ENCODE measurements at regions not wholly inside any gene's neighbourhood (a gene's known extent, or its start where the extent isn't known, plus 50 kb on each side); places are given as distances from the start of the nearest gene placed in this dataset.

DNA sequence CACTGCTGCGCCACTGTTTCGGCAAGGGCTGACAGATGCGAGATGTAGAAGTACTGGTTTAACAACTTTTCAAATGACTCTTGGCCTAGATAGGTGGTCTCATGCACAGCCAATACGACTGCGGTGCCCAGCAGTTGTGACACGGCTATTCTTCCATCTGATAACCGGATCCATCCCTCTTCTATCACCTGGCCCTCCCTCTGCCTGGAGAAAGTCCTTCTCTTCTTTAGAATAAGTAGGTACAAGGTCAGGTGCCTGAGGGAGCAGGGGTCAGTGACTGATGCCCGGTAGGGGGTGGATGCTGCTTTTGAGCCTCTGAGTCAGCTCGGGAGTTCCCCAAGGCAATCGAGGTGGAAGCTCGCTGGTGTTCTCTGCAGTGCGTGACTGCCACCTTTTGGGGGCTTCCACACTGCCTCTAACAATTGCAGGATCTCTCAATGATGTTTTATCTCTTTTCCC lies 166.8 kb upstream of the GRIK2 start:
- no peak for DNase-seq

DNA sequence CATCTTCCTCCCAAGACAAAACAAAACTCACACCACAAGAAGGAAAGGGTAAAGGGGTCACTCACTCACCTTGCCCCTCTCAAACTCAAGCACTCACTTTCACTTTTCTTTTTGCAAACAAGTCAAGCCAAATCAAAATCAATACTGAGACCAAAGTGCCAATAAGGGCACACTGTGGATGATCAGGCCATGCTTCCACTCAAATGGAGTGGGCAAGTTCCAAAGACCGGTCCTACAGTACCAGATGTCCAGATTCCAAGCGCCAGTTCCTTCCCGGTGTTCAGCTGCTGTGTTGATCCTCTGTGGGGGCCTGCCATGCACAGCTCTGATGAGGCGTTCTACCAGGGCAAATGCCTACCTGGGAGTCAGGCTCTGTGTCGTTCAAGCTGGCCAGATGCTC lies 162.6 kb upstream of the GRIK2 start:
- no peak for DNase-seq

DNA sequence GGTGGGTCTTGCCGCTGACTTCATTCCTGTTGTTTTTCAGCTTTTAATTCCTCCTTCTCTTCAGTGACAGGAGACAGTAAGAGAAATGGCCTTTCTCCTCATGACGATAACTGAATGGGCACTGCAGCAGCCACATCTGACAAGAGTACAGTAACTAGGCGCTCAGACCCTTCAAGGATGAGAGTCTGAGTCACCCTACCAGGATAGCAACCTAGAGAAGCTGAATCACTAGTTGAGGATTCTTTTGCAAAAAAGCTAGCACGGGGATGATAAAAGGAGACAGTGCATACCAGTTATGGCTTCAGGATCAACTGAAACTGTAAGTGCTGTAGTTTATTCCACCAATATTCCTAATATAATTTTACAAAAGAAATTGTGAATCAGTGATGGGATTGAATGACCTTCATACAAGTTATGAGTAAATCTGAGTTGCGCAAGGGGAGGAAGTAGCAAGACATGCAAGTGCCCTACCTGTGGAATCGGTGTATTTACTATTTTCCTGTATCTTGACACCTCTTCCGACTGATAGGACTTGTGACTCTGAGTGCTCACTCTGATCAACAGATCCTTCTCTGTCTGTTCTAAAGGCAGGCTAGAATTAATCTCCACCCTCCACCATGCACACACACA lies 161.8 kb upstream of the GRIK2 start:
- no peak for DNase-seq

DNA sequence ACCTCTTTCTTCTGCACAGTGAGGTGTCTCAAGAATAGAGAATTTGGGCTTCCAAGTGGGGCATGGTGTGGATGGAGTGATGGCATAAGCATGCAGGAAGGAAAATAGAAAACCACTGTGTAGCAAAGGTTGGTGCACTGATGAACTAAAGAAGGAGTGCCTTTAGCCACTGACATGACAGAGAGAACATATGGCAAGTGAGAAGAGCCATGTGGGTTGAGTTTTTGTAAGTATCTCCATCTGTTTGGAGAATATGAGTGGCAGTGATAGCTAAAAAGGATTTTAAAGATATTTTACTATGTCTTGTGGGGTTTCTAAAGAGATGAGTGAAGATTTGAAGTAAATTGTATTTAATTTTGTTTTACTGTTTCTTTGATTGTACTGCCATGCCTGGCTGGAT lies 160.5 kb upstream of the GRIK2 start:
- DNase-seq = no peak

DNA sequence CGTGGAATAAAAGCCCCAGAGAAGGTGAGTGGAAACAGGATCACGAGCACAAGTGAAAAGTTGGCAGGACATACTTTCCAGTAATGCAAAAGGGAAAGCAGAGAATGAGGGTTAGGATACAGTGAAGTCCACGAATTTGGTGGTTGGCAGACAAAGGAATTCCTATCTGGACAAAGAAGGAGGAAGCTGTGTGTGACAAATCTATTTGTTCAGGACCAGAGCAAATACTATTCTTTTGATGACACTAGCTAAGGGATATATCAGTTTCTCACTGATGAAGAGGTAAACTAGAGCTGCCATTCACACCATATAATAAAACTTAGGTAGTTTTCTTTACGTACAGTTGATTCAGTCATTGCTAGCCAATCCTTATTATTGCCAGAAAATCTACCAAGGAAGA lies 156.8 kb upstream of the GRIK2 start:
- no peak for DNase-seq

DNA sequence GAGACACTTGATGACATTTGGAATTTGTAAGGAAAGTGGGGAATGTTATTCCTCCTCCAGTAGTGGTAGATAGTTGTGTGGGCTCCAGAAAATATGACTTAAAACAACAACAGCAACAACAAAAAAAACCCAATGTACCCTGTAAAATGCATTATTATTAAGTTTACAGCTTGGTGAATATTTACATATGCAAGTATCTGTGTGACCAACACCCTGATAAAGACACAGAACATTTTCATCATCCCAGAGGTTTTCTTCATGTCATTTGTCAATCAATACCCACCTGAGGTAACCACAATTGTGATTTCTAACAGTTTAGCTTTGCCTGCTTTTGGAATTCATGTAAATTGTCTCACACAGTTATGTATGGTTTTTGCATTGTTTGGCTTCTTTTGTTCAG lies 152.1 kb upstream of the GRIK2 start:
- DNase-seq = no peak

DNA sequence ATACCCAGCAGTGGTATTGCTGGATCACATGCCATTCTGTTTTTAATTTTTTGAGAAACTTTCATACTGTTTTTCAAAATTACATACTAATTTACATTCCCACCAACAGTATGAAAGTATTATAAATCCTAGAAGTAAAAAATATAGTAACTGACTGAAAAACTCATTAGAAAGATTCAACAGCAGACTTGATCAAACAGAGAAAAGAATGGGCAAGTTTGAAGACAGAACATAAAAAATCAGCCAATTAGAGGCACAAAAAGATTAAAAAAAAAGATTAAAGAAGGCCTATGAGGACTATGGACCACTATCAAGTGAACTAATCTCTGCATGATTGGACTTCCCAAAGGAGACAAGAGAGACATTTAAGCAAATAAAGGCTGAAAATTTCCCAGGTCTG lies 144.0 kb upstream of the GRIK2 start:
- no peak for DNase-seq

DNA sequence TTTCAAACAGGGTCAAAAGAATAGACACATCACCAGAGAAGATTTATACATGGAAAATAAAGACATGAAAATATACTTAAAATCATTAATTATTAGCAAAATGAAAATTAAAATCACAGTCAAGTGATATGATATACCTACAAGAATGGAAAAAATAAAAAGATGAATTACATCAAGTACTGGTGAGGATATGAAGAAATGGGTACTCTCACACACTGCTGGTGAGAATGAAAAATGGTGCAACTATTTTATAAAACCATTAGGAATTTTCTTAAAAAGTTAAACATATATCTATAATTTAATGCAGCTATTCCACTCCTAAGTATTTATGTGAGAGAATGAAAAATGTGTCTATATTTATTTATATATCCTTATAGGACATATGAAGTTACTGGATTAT lies 136.3 kb upstream of the GRIK2 start:
- DNase-seq = no peak

DNA sequence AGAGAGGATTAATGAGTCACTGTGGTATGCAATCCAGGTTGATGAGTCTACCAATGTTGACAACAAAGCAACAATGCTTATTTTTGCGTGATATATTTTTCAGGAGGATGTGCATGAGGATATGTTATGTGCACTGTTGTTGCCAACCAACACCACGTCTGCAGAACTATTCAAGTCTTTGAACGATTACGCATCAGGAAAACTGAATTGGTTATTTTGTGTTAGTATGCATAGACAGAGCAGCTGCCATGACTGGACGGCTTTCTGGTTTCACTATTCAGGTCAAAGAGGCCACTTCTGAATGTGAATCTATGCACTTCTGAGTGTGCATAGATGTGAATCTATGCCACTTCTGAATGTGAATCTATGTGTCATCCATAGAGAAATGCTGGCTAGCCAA lies 134.0 kb upstream of the GRIK2 start:
- no peak for DNase-seq

DNA sequence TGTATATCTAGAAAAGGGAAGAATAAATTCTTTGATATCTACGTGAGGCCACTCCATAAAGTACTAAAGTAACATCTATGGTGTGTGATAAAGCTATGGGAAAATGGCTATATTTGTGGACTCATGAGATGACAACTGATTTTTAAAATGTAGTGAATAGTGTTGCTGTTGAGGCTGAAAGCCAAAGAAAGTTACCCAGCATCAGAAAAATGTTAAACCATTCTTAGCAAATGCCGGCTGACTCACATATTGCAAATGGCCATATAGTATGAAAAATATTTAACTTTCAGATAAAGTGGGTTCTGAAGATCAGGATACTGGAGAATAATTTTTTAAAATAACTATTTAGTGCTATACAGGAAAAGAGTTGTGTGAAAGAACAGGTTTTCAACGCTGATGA lies 129.9 kb upstream of the GRIK2 start:
- no peak for DNase-seq

DNA sequence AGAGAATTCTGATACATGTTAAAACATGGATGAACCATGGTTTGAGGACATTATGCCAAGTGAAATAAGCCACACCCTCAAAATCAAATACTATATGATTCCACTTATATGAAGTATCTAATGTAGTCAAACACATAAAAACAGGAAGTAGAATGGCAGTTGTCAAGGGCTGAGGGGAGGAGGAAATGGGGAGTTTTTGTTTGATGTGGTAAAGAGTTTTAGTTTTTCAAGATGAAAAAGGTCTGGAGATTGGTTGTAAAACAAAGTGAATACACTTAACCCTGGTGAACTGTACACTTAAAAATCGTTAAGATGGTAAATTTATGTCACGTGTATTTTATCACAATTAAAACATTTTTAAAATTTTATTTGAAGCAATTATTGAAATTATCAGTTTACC lies 127.4 kb upstream of the GRIK2 start:
- DNase-seq = peak in 1 of 2 donors; percentile 8

DNA sequence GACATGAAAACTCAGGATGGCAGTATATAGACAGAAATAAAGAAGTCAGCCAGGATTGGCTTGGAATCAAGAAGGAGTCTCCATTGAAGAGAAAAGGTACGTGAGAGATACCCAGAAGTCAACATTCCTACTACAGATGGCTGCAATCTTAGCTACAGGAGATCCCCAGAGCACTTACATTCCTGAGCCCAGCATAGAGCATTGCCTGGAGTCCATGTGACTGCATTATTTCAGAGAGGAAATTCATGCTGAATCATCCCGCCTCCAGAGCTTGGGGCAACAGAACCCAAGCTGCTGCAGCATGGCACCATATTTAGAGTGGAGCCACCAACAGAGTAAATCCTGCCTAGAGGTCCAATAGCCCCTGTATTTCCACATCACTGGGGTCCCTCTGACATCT lies 125.0 kb upstream of the GRIK2 start:
- no peak for DNase-seq

DNA sequence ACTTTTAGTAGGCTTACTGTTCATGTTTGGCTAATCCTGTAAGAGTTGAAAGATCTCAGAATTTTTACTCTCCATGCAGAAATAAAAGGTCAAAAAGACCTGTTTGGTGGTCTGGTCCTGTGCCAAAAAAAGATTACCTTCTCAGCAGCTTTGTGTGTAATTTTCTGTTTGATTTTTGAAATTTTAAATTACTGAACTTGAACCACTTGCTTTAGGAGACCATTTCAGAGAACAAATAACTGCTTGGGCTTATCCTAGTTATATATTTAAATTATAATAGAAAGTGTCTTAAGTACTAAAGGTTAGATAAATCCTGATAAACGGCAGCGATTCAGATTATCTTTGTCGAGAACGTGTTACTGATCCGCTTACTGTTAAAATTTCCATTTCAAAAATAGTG lies 118.3 kb upstream of the GRIK2 start:
- DNase-seq = no peak

DNA sequence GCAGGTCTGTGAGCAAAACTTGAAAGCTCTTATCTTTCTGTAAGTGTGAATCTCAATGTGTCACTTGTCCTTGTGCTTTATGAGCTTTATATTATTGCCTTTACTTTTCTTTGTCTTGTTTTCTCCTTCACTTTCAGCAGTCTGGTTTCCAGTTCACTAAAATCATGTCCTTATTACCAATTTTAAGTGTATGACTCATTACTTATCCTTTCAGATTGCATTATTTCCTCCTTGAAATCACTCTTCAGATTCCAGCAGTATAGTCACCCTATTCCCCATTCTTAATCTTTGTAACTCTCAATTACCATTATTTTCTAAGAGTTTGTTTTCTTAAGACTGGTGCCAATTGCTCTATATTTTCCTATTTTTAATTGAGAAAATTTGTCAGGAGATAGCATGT lies 117.4 kb upstream of the GRIK2 start:
- no peak for DNase-seq

DNA sequence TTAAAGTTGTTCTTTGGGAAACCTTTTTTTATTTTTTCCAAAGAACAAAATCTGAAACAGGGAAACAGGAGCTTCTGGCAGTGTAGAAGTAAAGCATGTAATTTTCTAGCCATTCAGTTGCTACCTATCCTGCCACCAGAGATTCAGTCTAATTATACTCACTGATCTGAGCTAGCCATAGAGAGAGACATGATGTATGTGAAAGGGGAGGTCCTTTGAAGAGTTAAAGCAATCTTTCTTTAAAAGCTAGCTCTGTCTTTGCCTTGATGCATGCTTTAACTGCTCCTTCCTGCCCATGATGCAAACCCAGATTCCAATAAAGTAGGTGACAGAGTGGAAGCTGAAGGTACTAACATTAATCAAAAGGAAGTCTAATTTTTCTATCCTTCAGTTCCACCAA lies 114.1 kb upstream of the GRIK2 start:
- no peak for DNase-seq

DNA sequence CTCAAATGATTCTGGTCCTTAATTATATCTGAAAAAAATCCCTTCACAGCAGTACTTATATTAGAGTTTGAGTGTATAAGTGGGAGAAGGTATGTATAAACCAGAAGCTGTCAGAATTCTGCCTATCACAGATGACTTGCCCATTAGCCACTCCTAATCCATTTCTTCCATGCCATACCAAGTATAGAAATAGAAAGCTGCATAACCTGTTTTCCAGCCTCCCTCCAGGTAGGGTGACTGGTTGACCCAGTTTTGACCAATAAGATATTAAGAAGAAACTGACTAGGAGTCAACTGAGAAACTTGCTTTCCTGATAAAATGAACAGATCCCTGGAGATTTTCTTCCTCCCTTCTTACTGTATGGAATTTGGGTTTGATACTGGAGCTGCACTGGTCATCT lies 112.2 kb upstream of the GRIK2 start:
- DNase-seq = no peak

DNA sequence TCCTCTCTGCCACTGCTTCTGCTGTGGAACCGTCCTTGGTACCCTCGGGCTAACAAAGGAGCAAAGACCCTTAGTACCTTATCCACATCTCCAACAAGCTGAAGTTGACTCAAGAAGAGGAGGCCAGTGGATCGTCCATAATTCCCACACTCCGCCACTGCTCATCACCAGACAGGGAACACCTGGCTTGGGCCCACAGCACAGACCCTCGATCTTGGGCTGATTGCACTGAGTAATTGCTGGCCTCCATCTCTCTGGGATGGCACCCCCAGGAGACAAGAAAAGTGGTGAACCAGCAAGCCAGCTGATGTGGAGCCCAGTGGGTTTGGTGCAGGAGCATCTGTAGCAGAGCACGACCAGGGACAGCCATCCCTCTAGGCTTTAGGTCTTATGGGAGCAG lies 109.4 kb upstream of the GRIK2 start:
- DNase-seq = no peak

DNA sequence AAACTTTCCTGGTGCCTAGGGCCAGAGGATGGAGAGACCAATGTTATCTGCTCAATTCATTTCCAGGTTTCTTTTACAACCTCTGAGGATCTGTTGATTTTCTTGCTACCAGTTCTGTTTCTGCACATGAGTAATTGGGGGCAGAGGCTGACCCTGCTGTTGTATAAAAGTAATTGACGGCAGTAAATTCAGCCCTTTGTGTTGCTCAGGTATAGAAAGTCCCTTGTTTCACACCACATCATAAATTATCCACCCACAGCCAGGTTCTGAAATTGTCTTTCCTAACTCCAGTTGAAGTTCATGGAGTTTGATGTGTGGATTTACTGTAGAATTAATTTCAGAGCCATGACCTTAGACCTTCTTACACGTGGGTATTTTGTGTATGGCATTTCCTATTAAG lies 107.4 kb upstream of the GRIK2 start:
- no peak for DNase-seq

DNA sequence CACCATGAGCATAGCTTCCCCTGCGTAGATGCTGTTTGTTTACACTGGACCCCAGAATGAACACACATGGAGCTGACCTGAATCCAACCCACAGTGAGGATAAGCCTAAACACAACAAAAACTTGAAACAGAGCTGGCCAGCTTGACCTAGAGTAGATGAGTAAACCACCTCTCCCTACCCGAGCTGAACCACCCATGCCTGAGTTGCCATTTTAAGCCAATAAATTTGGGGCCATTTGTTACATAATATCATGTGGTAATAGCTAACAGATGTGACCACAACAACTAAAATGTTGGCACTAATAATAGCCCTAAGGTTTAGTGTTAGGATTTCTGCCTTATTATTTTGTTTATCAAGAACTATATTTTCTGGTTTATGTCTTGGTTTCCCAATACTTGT lies 103.2 kb upstream of the GRIK2 start:
- no peak for DNase-seq

DNA sequence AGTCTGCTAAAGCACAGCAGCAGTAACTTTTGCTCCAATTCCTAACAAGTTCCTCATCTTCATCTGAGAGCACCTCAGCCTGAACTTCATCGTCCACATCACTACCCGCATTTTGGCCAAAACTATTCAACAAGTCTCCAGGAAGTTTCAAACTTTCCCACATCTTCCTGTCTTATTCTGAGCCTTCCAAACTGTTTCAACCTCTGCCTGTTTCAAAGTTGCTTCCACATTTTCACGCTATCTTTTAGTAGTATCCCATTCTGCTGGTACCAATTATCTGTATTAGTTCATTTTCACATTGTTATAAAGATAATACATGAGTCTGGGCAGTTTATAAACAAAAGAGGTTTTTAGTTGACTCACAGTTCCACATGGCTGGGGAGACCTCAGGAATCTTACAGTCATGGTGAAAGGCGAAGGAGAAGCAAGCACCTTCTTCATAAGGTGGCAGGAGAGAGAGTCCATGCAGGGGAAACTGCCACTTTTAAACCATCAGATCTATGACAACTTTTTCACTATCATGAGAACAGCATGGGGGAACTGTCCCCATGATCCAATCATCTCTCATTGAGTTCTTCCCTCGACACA lies 99.4 kb upstream of the GRIK2 start:
- DNase-seq = no peak

DNA sequence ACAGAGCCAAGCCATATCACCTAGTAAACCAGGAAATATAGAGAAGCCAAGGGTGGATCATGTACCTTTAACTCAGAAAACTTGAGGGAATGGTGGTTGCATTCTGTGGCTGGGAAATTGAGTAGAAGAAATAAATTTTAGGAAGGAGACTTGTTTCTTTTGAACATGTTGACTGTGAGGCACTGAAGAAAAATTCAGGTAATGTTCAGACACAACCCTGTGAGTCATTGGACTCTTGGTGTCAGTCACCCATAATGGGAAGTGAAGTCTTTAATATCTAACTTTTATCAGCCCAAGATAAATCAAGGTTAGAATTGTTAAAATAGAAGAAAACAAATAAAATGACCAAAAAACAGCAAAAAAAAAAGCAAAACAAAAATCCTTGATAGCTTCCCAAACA lies 98.8 kb upstream of the GRIK2 start:
- DNase-seq = no peak

DNA sequence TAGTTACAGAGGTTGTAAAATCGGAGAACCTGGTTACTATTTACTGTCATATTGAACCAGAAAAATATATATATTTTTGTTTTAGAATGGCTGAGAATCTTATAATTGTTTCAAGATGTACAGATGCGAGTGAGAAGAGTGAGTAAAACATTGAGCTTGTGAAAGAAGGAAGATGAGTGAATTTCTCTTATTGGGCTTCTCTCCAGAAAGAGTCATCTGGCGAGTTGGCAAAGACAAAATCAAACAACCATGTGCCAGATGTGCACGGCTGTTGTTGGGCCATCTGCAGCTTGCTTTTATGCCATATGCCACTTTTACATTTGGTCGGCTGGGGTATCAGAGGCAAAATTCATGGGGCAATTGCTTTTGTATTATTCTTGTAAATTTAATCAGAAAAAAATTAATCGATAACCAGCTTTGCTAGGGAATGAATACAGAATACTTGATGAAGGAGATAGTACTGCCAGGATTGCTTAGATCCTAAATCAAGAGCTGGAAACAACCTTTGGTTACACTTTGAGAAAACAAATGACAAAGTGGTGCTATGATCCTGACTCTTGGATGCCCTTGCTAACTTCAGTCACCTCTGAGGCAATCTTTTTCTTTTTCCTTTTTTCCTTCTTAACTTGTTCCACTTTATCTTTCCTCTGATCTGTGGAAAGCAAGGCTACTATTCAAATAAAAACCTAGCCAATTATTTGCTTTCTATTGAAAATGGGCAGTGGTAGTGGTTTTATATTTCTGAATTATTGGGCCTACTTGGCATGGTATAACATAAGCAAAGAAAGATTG lies 97.1 kb upstream of the GRIK2 start:
- DNase-seq = no peak

DNA sequence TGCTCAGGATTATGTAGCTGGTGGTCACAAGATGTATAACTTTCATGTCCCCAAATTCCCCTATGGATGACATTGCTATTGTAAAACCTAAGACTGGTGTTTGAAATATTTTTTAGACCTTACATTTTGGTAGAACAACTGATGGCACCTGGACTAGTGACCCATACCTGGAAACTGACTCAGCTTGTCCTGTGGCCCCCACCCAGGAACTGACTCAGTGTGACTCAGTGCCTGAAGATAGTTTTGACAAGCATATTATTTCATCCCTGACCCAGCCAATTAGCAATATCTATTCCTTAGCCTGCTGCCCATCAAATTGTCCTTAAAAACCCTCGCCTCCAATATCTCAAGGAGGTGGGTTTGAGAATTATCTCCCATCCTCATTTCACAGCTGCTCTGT lies 90.9 kb upstream of the GRIK2 start:
- no peak for DNase-seq

DNA sequence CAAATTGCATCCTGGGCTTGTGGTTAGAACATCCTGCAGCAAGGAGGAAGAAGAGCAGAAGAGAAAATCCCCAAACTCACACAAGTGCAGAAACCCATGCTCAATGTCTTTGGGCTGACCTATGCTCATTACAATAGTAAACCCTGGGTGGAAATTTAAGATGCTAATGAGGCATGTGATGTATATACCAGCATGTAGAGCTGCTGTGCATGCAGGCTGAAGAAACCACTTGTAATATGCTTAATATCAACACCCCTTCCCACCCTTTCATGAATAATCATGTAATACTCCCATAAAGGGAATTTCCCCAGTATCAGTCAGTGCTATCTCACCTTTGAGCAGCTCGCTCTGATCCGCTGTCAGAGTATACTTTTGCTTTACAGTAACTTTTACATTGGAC lies 90.0 kb upstream of the GRIK2 start:
- no peak for DNase-seq

DNA sequence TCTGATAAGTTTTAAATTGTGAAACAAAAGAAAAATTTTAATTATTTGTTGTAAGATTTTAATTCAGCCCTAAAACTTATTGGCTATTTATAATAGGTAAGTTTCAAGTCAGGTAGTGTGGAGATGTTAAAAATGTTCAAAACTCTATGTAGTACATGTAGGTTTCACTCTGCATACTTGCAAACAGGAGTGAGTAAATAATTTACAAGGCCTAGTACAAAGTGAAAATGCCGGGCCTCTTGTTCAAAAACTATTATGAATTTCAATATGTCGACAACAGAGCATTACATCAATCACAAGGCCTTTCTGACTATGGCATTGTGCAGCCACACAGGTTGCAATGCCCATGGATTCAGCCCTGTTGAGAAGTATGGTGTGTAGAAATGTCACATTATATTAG lies 80.9 kb upstream of the GRIK2 start:
- no peak for DNase-seq

Data from CD4-positive, alpha-beta T cell treated with Interleukin-1 beta for 1 hour (primary cell).